NCI-H748 (cell line): ENCODE measurements at regions not wholly inside any gene's neighbourhood (a gene's known extent, or its start where the extent isn't known, plus 50 kb on each side); places are given as distances from the start of the nearest gene placed in this dataset.
"Not testable (repeated sequence)": the region's sequence is repeated elsewhere in the genome, so short reads cannot be mapped to it uniquely, and the experiment has no call there.

Source experiments
- DNase-seq: peaks from one replicate; lab custom pipeline; 2025; ENCODE audit not compliant: unreplicated experiment; lab: John Stamatoyannopoulos, UW

DNA sequence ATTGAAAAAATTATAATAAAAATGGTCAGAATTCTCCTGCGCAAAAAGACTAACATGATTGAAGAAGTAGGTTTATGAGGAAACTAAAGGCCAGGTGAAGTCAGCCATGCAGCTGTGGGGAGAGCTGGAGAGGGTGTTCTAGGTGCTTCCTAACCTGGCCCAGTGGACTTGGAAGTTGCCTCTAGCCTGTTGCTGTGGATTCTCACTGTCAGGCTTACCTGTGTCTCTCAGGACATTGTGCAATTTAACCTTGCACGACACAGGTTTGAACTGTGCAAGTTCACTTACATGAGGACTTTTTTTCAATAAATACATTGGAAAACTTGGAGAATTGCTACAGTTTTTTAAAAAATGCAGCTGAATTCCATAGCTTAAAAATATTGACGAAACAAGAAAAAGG, 266.4 kb downstream of the CXCL12 start:
- DNase-seq: no peak

DNA sequence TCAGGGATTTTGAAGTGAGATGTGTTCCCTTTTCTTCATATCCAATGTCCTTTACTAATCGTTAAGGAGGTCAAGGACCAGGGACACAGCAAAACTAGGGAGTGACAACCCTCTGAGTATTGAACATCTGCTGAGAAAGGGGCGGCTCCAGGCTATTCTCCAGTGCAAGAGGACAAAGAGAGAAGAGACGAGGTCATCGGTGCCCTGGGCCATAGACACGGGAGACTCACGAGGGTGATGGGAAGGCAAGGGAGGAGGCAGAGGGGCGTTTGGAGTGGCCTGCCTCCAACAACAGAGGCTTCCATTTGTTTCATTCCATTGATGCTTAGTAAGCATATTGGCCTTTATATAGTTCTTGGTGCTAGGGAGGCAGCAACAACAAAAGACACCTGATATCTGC, 268.4 kb downstream of the CXCL12 start:
- no peak for DNase-seq

DNA sequence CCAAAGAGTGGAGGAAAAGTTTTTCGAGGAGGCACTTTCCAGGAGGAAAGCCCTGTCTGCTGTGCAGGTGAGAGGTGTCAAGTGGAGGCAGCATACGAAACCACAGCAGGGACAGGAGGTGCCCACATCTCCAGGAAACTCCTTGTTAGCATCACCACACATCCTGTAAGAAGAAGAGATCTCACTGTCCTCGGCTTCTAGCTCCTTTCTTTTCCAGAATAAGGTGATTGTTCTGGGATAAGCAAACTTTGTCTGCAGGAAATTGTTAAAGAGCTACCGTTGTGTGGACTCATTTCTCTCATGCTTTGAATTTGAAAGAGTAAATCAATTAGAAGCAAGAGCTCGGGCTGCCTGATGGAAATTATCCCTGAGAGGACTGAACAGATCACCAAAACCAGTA, 269.4 kb downstream of the CXCL12 start:
- DNase-seq: no peak

DNA sequence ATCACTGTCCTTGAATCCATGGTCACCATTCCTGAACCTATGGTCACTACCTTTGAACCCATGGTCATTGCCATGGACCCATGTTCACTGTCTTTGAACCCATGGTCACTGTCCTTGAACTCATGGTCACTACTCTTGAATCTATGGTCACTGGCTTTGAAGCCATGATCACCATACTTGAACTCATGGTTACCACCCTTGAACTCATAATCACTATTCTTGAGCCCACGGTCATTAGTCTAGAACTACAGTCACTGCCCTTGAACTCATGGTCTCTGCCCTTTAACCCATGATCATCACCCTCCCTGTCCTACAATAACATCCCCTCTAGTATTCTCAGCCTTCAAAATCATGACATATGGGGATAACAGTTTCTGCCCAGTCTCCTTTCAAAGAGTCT, 270.5 kb downstream of the CXCL12 start:
- DNase-seq: no peak

DNA sequence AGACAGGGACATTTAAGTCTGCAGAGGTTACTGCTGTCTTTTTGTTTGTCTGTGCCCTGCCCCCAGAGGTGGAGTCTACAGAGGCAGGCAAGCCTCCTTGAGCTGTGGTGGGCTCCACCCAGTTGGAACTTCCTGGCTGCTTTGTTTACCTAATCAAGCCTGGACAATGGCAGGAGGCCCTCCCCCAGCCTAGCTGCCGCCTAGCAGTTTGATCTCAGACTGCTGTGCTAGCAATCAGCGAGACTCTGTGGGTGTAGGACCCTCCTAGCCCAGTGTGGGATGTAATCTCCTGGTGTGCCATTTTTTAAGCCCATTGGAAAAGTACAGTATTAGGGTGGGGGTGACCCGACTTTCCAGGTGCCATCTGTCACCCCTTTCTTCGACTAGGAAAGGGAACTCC, 272.6 kb downstream of the CXCL12 start:
- DNase-seq: peak; percentile 62

DNA sequence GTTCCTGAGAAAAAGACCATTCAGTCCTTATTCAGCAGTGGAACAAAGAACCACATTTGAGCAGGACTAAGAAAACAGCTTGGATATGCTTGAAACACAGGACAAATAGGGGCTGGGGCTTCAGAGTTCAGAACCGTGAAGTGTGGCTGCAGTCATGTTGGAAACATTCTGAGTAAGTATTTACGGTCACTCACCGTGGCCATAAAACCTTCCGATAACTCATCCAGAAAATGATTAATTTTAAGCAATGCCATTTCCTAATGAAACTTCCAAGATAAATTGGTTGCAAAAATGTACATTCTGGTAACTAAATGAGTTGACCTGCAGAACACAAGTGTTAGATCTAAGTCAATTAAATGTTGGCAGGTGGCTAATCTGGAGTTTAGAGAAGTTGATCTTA, 279.2 kb downstream of the CXCL12 start:
- no peak for DNase-seq

DNA sequence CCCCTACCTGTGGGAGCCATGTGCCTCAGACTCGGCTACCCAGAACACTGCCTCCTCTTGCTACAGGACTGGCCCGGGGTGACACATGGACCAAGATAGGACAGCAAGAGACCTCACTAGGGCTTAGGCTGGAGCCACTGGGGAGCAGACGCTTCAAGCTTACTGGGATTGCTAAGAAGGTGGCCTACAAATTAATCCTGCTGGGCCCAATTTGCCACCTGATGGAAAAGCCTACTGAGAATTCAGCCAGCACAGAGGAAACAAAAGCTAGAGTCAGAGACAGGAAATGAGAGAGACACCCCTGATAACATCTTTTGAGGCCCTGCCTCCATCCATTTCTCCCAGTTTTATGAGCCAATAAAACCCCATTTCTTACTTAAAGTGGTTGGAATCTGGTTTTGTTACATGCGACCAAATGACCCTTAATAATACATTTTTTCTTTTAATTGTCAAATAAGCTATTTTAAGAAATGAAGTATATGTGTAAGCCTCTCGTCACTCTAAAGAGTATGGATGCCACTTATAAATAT, 282.1 kb downstream of the CXCL12 start:
- no peak for DNase-seq

DNA sequence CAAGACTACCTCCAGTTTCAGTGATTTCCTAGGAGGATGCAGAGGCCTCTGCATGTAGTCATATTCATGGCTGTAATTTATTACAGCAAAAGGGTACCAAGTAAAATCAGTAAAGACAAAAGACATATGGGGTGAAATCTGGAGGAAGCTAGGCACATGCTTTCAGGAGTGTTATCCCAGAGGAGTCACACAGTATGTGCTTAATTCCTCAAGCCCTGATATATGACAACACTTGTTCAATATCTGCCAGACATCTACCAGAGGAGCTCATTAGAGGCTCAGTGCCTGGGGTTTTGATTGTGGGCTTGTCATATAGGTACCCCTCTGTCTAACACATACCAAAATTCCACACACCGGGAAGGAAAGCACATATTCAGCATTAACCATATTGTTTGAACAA, 283.8 kb downstream of the CXCL12 start:
- no peak for DNase-seq

DNA sequence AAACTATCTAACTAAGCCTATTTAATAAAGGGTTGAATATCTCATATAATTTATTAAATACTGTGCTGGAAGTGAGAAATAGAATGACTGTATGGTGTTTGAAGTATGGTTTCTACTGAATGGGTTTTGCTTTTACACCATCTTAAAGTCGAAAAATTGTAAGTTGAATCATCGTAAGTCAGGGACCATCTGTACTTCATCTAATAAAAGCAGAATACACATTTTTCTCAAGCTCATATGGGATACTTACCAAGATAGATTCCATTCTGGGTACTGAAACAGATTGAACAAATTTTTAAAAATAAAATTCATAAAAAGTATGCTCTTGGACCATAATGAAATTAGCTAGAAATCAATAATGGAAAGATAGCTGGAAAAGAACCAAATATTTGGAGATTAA, 285.4 kb downstream of the CXCL12 start:
- DNase-seq: no peak

DNA sequence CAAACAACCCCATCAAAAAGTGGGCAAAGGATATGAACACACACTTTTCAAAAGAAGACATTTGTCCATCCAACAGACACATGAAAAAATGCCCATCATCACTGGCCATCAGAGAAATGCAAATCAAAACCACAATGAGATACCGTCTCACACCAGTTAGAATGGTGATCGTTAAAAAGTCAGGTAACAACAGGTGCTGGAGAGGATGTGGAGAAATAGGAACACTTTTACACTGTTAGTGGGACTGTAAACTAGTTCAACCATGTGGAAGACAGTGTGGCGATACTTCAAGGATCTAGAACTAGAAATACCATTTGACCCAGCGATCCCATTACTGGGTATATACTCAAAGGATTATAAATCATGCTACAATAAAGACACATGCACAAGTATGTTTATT, 288.7 kb downstream of the CXCL12 start:
- DNase-seq: not testable (repeated sequence)

DNA sequence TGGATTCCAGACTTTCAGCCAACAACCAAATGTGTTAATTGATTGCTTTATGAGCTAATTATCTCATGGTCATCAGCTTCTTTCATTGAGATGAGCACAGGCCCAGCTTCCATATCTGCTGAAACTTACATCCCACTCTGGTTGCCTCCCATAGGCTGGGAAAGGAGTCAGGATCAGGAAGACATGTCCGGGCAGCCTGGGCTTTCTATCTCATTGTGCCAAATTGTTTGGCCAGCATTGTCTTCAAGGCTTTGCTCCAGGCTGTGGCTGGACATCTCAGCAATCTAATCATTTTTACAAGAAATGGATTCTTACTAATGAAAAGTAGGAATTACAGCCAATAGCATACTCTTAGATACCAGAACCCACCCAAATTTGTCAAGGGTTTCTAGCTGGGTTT, 295.2 kb downstream of the CXCL12 start:
- DNase-seq: no peak

DNA sequence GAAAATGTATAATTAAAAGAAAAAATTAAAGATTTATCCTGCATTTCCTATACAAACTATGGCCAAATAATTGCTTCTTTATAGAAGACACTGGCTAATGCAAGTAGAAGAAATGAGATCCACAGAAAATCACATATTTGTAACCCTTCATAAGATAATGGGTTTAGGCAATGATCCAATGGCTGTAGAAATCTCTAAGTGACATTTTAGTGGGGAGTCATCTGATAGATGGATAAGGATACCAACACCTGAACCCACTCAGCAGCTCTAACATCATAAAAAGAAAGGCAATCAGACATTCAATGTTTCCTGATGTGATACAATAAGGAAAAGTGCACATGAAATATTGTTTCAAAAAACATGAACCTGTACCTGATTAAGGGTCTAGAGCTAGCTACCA, 297.5 kb downstream of the CXCL12 start:
- no peak for DNase-seq

DNA sequence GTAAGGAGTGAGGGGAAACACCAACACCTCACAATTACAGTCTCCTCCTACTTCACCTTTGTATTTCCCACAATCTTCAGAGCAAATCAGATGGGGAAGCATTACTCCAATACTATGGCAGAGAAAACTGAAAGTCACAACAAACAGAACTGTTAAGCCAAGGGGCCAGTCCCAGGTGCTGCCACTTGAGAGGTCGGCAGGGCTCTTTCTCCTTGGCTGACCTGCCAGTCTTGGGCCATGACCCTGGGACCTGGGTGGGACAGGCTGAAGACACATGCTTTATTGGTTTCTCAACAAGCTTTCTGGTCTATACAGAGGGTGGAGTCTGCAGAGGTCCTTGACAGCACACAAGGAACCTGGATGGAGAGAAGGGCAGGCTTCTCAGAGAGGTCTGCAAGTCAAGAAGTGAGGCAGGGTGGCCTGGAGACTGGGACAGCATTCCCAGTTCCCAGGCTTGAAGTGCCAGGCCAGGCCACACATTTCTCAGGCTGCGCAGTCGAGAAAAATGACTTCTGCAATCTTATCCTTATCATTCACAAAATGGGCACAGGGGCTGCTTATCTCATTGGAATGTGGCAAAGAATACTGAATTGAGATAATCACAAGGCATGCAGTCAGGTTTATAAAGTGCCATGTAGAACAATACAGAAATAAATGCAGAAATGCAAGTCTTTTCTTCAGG, 301.0 kb downstream of the CXCL12 start:
- no peak for DNase-seq

DNA sequence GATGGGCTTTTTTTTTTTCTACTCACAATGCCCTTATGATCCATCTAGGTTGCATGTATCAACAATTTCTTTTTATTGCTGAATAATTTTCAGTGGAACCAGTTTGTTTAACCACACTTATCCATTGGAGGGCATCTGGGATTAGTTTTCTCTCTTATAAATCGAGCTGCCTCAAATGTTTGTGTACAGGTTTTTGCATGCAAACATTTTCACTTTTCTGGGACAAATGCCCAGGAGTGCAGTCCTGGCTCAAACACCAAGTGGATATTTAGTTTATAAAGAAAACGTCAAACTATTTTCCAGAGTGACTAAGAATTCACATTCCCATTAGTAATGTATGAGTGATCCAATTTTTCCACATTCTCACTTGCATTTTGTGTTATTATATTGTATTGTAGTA, 313.4 kb downstream of the CXCL12 start:
- DNase-seq: no peak

DNA sequence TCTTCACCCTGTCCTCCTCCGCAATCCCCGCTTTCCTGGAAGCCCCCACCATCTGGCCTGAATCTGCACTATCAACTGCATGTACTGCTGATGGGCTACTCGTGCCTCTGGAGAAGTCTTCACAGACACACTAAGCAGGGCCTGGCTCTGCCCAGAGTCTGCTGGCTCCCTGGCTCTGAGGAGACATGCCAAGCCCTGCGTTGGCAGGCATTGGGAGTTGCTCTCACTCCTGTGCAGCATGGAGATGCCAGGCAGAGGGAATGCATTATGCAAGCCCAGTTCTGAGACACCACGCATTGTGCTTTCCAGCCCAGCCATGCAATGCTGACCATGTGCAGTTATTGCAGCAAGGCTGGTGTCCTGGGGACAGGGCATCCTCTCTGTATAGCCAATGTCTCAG, 314.6 kb downstream of the CXCL12 start:
- no peak for DNase-seq

DNA sequence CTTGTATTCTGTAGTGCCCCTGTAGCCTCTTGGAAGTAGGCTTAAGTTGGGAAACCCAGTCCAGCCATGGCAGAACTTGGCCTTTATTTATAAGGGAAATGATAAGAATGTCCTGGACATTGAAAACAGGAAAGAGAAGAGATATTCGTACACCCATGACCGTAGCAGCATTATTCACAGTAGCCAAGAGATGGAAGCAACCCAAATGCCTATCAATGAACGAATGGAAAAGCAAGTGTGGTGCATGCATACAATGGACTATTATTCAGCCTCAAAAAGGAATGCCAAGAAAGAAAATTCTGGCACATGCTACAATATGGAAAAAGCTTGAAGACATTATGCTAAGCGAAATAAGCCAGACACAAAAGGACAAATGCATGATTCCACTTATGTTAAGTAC, 315.3 kb downstream of the CXCL12 start:
- no peak for DNase-seq

DNA sequence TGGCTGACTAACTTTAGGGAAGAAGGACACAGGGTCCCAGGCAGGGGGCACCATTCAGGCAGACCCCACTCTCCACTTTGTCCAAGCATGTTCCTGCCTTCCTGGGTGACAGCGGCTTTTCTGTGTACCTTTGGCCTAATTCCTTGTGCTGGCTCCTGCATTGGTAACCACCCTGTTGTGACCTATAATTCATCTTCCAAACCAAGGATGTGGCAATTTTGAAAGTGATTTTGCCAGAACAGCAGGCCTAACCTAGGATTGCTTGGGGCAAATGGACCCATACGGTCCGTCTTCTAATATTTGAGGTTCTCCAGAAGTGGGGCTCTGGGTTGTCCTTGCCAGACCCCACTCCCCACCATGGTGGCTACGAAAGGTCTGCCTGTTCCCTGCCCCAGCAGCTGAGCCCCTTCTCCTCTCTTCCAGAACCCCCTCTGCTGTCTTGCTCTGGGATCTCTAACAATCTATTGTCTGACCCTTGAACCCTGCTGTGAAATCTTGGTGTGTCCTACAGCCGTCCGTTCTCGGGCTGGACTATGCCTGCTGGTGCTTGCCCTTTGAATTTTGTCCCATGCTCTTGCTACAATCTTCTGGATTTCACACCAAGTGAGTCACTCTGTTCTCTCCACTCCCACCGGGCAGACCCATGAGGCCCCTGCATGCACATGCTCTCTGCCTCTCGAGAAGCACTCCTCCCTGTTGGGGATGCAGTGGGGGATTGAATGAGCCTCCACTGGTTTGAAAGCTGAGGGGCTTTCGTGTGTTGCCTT, 316.0 kb downstream of the CXCL12 start:
- no peak for DNase-seq

DNA sequence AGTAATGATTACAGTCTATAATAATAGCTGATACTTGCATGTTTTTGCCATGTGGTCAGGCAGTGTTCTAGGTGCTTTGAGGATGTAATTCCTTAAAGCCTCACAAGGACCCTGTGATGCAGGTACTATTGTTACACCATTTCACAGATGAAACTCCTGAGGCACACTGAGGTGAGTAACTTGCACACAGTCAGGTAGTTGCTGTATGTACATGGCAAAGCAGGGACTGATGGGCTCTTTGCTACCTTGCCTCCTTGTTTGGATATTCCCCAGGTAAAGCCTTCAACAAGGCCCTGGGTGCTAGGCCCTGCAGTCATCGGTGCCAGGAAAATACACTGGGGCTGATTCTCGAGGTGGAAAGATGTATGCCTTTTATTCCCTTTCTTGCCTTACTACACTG, 317.5 kb downstream of the CXCL12 start:
- no peak for DNase-seq

DNA sequence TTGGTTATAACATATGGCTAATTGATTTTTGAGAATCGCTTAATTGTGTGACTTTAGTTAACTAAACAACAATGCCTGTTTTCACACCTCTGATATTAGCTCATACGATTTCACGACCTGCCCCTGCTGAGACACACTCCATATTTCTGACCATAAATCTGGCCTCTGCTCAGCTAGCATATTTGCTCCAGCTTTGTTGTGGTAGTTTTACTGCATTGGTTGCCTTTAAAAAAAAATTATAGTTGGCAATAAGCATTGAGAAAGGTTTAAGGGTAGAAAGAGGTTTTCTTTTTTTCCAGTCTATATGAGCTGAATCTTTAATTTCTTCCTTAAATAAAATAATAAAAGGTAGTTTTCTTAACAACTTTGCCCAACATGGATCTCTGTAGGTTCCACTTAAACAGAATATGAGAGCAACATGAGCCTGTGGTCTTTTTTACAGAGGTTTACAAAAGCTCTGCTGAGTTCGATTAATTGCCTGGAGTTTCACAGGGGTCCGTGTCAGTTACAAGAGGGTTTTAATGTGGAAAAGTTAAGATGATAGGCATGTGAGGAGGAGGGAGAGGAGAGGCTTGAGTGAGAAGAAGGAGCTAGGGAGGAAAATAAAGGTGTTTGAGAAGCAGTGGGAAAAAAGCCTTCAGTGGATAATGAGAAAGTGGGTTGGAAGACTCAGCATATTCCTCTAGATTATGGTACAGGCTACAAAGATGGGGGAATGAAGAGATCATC, 318.2 kb downstream of the CXCL12 start:
- no peak for DNase-seq

DNA sequence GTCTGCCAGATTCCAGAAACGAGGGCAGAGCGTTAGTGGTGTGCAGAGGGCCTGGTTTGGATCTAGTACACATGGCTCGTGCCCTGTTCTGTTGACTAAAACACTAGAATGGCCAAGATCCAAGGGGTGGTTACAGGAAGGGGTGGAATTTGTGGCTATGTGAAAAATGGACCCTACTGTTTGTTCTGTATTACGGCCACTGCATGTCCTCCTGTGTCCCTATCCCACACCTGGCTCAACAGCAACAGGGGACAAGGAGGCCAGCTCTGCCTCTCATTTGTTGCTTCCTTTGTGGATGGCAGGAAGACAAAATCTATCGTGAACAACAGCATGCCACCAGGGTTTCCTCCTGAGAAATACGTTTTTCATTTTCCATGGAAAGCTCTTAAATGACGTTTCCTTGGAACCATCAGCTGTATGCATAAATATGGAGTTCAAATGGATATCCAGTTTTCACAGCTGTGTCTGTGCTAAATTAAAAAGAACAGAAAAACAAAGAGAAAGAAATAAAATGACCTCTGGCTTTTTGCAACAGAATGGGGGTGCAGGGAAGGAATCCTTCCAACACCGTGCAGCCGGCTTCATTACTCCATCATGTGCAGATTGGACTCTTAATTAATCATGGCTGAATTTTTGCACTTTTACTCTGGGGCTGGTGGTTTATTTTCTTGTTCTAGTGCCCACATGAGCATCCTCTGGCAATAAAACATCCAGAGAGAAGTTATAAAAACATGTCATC, 318.9 kb downstream of the CXCL12 start:
- DNase-seq: no peak
